ENCODE measurements at regions not wholly inside any gene's neighbourhood (a gene's known extent, or its start where the extent isn't known, plus 50 kb on each side); places are given as distances from the start of the nearest gene placed in this dataset.

- TF ChIP-seq Cebpa-rat (IDR thresholded peaks at IDR 0.05) = no peak
- Histone ChIP-seq H3K9ac (no peak overlapping the region), H3K27ac (no peak overlapping the region), H4K20me1 (no peaks in the 10 kb centered on the region), H3K4me3 (no peak overlapping the region), H3K36me3 (no peaks in the 10 kb centered on the region), H3K9me3 (peaks cover 6% of the 10 kb centered on the region), H3K27me3 (no peaks in the 10 kb centered on the region), H3K4me2 (no peak overlapping the region), H3K4me1 (no peaks in the 10 kb centered on the region)
Measured at GRCh38 chr4:134145369-134145768, 56.2 kb downstream of the PABPC4L start.

DNA sequence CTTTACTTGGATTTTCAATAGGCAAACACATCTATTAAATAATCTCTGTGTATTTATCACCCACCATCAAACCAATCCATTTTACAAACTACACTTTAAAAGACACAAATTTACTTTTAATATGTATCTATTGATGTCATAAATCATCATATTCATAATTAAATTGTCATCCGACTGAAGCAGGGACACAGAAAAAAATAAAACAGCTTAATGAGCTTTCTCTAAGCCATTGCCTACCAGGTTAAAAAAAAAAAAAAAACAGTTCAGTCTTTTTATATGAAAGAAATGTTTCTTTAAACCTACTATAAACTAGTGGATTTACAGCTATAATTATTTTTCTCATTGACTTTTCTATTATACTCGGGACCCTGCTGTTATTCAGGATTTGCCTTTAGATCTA, 57.3 kb downstream of the PABPC4L start:
- TF ChIP-seq Cebpa-rat (IDR thresholded peaks at IDR 0.05) = no peak
- H3K4me3 ChIP-seq = no peak overlapping the region
- no peaks in the 10 kb centered on the region for H3K27me3 ChIP-seq
- H3K9me3 ChIP-seq = peaks cover 6% of the 10 kb centered on the region
- no peaks in the 10 kb centered on the region for H4K20me1 ChIP-seq
- no peak overlapping the region for H3K4me2 ChIP-seq
- H3K9ac ChIP-seq = no peak overlapping the region
- H3K27ac ChIP-seq = no peak overlapping the region
- no peaks in the 10 kb centered on the region for H3K4me1 ChIP-seq
- no peaks in the 10 kb centered on the region for H3K36me3 ChIP-seq

- H3K27me3 ChIP-seq = no peaks in the 10 kb centered on the region
- no peak overlapping the region for H3K4me2 ChIP-seq
- H3K4me1 ChIP-seq = no peaks in the 10 kb centered on the region
- H4K20me1 ChIP-seq = no peaks in the 10 kb centered on the region
- no peak overlapping the region for H3K27ac ChIP-seq
- TF ChIP-seq Cebpa-rat (IDR thresholded peaks at IDR 0.05) = no peak
- H3K4me3 ChIP-seq = no peak overlapping the region
- H3K36me3 ChIP-seq = no peaks in the 10 kb centered on the region
- H3K9ac ChIP-seq = no peak overlapping the region
- peaks cover 5% of the 10 kb centered on the region for H3K9me3 ChIP-seq
Measured at GRCh38 chr4:134141728-134142127, 59.9 kb downstream of the PABPC4L start.

DNA sequence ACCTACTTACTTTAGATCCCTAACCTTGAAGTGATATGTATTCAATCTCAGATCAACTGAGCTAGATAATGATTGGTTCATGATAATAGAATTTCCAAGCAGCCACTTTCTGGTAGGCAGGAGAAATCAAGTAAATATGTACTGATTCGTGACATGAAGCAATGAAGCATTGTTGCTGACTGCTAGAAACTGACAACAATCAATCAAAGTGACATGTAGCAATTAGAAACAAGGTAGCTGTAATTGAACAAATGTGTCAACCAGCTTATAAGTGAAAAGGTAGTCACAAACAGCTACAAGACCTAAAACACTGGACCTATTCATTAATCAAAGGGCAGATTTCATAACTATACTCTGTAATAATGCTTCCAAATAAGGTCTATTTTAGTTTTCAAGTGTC, 62.4 kb downstream of the PABPC4L start:
- Histone ChIP-seq H3K9ac (no peak overlapping the region), H3K4me1 (no peaks in the 10 kb centered on the region), H3K9me3 (no peaks in the 10 kb centered on the region), H3K36me3 (no peaks in the 10 kb centered on the region), H3K27me3 (no peaks in the 10 kb centered on the region), H3K4me2 (no peak overlapping the region), H3K27ac (no peak overlapping the region), H3K4me3 (no peak overlapping the region), H4K20me1 (no peaks in the 10 kb centered on the region)
- no peak for TF ChIP-seq Cebpa-rat (IDR thresholded peaks at IDR 0.05)

GRCh38 chr4:134132086-134132783, 69.4 kb downstream of the PABPC4L start:
- Histone ChIP-seq H3K9me3 (no peaks in the 10 kb centered on the region), H4K20me1 (no peaks in the 10 kb centered on the region), H3K9ac (no peak overlapping the region), H3K27ac (no peak overlapping the region), H3K4me3 (no peak overlapping the region), H3K27me3 (no peaks in the 10 kb centered on the region), H3K4me2 (no peak overlapping the region), H3K36me3 (no peaks in the 10 kb centered on the region), H3K4me1 (no peaks in the 10 kb centered on the region)
- TF ChIP-seq Cebpa-rat (IDR thresholded peaks at IDR 0.05) = no peak

DNA sequence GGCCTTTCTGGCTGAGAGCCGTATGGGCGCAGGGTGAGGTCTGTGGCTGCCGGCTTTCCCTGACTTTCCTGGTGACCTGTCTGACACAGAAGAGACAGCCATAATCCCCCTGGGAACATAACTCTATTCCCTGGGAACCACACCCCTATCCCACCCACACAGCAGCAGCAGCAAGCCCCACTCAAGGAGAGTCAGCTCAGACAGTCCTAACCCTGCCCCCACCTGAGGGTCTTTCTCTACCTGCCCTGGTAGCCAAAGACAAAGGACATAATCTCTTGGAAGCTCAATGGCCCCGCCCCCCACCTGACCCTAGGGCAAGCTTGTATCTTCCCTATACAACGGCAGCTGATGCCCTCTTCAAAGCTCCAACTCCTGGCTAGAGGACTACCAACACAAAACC, 74.6 kb downstream of the PABPC4L start:
- peaks cover 5% of the 10 kb centered on the region; the same call in 1 of the 2 replicates for H3K4me1 ChIP-seq
- H3K27me3 ChIP-seq = no peaks in the 10 kb centered on the region
- no peak overlapping the region for H3K4me2 ChIP-seq
- TF ChIP-seq Cebpa-rat (IDR thresholded peaks at IDR 0.05) = no peak
- H3K9ac ChIP-seq = no peak overlapping the region
- H3K9me3 ChIP-seq = no peaks in the 10 kb centered on the region
- H3K27ac ChIP-seq = no peak overlapping the region
- no peaks in the 10 kb centered on the region for H3K36me3 ChIP-seq
- H3K4me3 ChIP-seq = no peak overlapping the region
- no peaks in the 10 kb centered on the region for H4K20me1 ChIP-seq

- no peak overlapping the region for H3K4me3 ChIP-seq
Measured at GRCh38 chr4:134126000-134126560, 75.5 kb downstream of the PABPC4L start.

DNA sequence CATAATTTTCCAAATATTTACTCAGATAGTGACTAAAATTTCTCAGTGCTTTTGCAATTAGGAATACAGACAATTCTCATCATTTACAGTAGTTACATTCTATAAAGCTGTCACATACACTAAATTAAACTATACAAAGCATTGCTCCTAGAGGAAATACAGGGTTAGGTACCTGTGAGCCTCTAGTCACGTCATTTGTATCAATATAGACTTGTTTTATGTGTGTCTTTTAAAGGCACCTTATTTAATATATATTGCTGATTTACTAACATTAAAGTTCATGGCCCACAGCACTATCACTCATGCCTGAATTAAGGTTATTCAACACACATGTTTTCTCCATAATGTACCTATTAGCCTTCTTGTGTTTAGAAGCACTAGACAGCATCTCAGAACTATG, 78.7 kb downstream of the PABPC4L start:
- Histone ChIP-seq H3K27me3 (no peaks in the 10 kb centered on the region), H3K4me1 (peaks cover 5% of the 10 kb centered on the region; the same call in 1 of the 2 replicates), H4K20me1 (no peaks in the 10 kb centered on the region), H3K9ac (no peak overlapping the region), H3K27ac (no peak overlapping the region), H3K4me2 (no peak overlapping the region), H3K4me3 (no peak overlapping the region), H3K36me3 (no peaks in the 10 kb centered on the region), H3K9me3 (no peaks in the 10 kb centered on the region)
- TF ChIP-seq Cebpa-rat (IDR thresholded peaks at IDR 0.05) = no peak

More at GRCh38 chr4:134126000-134126560, 75.5 kb downstream of the PABPC4L start:
- Histone ChIP-seq H3K9me3 (no peaks in the 10 kb centered on the region), H3K4me1 (peaks cover 5% of the 10 kb centered on the region; the same call in 1 of the 2 replicates), H4K20me1 (no peaks in the 10 kb centered on the region), H3K4me2 (no peak overlapping the region), H3K27ac (no peak overlapping the region), H3K36me3 (no peaks in the 10 kb centered on the region), H3K27me3 (no peaks in the 10 kb centered on the region), H3K9ac (no peak overlapping the region)
- TF ChIP-seq Cebpa-rat (IDR thresholded peaks at IDR 0.05) = no peak

GRCh38 chr4:134117392-134118183, 84.0 kb downstream of the PABPC4L start:
- Histone ChIP-seq H3K9ac (no peak overlapping the region), H3K4me1 (no peaks in the 10 kb centered on the region; the same call in 1 of the 2 replicates), H3K9me3 (no peaks in the 10 kb centered on the region), H4K20me1 (no peaks in the 10 kb centered on the region), H3K4me2 (no peak overlapping the region), H3K27me3 (no peaks in the 10 kb centered on the region), H3K27ac (no peak overlapping the region), H3K4me3 (no peak overlapping the region), H3K36me3 (no peaks in the 10 kb centered on the region)
- no peak for TF ChIP-seq Cebpa-rat (IDR thresholded peaks at IDR 0.05)

- Histone ChIP-seq H3K36me3 (no peaks in the 10 kb centered on the region), H3K27me3 (no peaks in the 10 kb centered on the region), H3K9ac (no peak overlapping the region), H3K4me2 (no peak overlapping the region), H3K4me1 (no peaks in the 10 kb centered on the region), H3K4me3 (no peak overlapping the region), H4K20me1 (no peaks in the 10 kb centered on the region), H3K27ac (no peak overlapping the region), H3K9me3 (no peaks in the 10 kb centered on the region)
- no peak for TF ChIP-seq Cebpa-rat (IDR thresholded peaks at IDR 0.05)
Measured at GRCh38 chr4:134089885-134090284, 111.7 kb downstream of the PABPC4L start.

All from BLaER1 (cell line).